Heart left ventricle (tissue), 16 donors: ENCODE measurements at regions not wholly inside any gene's neighbourhood (a gene's known extent, or its start where the extent isn't known, plus 50 kb on each side); places are given as distances from the start of the nearest gene placed in this dataset.

Experiments used
- ATAC-seq, 4 donors: fragments of 200-7000 bp; cut with Tn5 transposase; one replicate each; pipeline ENCODE4 v1.9.1; 2020 to 2022; ENCODE audit warnings: moderate library complexity in 4 of 4, mild to moderate bottlenecking in 3 of 4, moderate number of reproducible peaks in 1 of 4
- DNase-seq, 5 donors: peaks; one replicate each; pipeline ENCODE4 v3.0.0-alpha.2; 2020
- H3K27ac ChIP-seq, 12 donors: fragments of 200-600 bp; sonication (generic) in 4 of 12; one replicate each; pipeline versions ENCODE4 v1.5.0 to v1.8.0; 2016 to 2022; ENCODE audit warnings: mild to moderate bottlenecking in 2 of 12
- H3K27me3 ChIP-seq, 9 donors: fragments of 200-600 bp; sonication (generic) in 2 of 9; one replicate each; pipeline versions ENCODE4 v1.5.1 to v1.8.0; 2016 to 2022; ENCODE audit warnings: mild to moderate bottlenecking in 3 of 9
- H3K36me3 ChIP-seq, 9 donors: fragments of 200-600 bp; sonication (generic) in 2 of 9; one replicate each; pipeline versions ENCODE4 v1.5.0 to v1.8.0; 2018 to 2022; ENCODE audit warnings: mild to moderate bottlenecking in 2 of 9
- H3K4me1 ChIP-seq, 12 donors: fragments of 200-600 bp; sonication (generic) in 4 of 12; one replicate each; pipeline versions ENCODE4 v1.5.0 to v1.8.0; 2016 to 2022; ENCODE audit warnings: mild to moderate bottlenecking in 3 of 12
- H3K4me3 ChIP-seq, 12 donors: fragments of 200-600 bp; sonication (generic) in 4 of 12; one replicate each; pipeline versions ENCODE4 v1.5.0 to v1.8.0; 2017 to 2022; ENCODE audit warnings: mild to moderate bottlenecking in 9 of 12, moderate library complexity in 4 of 12
- H3K9me3 ChIP-seq, 12 donors: fragments of 200-600 bp; sonication (generic) in 4 of 12; one replicate each; pipeline versions ENCODE4 v1.5.0 to v1.8.0; 2016 to 2022; ENCODE audit warnings: mild to moderate bottlenecking in 1 of 12
- CTCF ChIP-seq, 12 donors: fragments of 200-600 bp; sonication (generic) in 4 of 12; IDR thresholded peaks; one replicate each; pipeline versions ENCODE4 v1.5.0 to v1.8.0; 2018 to 2022; ENCODE audit warnings: antibody characterized with exemption in 12 of 12, mild to moderate bottlenecking in 5 of 12
- POLR2A ChIP-seq, 2 donors: fragments of 450-650 bp; IDR thresholded peaks; one replicate each; pipeline ENCODE4 v1.6.1; 2017; ENCODE audit warnings: antibody characterized with exemption in 2 of 2, mild to moderate bottlenecking in 2 of 2, moderate library complexity in 2 of 2
- WGBS, 4 donors: extraction: QIAGEN DNeasy Blood & Tissue Kit in 2 of 4; methylation state at CpG; one replicate each; pipeline versions ENCODE4 v1.1.5 to v1.1.7; 2013 to 2018; 5-methylcytosine and 5-hydroxymethylcytosine counted together
- intact Hi-C, 10 donors: fragments of 100-400 bp; cut with DNase I; formaldehyde crosslinking; loops; one replicate each; pipeline versions ENCODE4 v1.11.1 to v1.14.2; 2022
- donor health status: ischemic (EF 13 %, LVEDD 7.1; RV severe dilation, severe dysfunction).
- donor health status: healthy with polysubstance abuse.
- donor health status: DM: no; HTN: yes; CAD: no.
- donor health status: DM: no; HTN: no; CAD: no.
- donor health status: ischemic (EF 25% LVEDD 6.9; RV normal size, moderate dysfunction).
- donor health status: ischemic (EF 25% LVEDD 5.7; RV mildly dilated, moderate dysfunction).
- donor health status: healthy.
- donor health status: DM: yes; HTN: yes; CAD: no.
- donor health status: ischemic (EF 35%, LVEDD 5.7; RV mildly dilated, moderate dysfunction).
- donor health status: nonischemic (EF 11% LVEDD 7.7; RV severe dilation, severe dysfunction).
- donor health status: DM: yes; HTN: yes; CAD: no.
- donor health status: PGD.
- donor health status: ischemic (EF 29% LVEDD 5.4; RV normal size, mild dysfunction).
- donor health status: nonischemic (EF 23%, LVEDD 6.1; RV moderate dilation, normal function).

DNA sequence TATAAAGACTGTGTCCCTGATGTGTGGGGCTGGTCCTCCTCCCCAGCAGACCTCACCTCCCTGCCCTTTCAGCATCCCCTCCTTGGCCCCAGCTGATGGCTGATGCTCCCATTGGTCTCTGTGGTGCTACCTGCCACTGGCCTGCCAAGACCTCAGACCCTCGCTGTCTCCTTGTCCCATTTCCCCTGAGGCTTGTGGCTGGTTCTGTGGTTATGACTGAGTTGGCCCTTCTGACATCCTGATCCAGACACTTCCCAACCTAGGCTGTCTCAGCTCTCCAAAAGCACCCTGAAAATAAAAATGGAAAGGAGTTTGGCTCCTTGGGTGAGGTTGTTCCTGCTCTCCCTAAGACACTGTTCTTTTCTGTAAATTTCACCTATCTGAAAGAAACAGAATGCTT is 214.2 kb downstream of the RPS24 start:
- 71 to 93% (median 73%) methylated on average over 1 of the region's 1 CpG for WGBS, 4 donors
- Histone ChIP-seq H3K4me1 (peaks cover 0 to 26% (median 0%) of the 10 kb centered on the region in 12 donors), H3K9me3 (peaks cover 0 to 6% (median 0%) of the 10 kb centered on the region in 12 donors), H3K36me3 (no peaks in the 10 kb centered on the region), H3K4me3 (no peak overlapping the region), H3K27ac (no peak overlapping the region), H3K27me3 (peaks cover 0 to 4% (median 0%) of the 10 kb centered on the region in 9 donors)
- TF ChIP-seq POLR2A (IDR thresholded peaks at IDR 0.05) (no peak), CTCF (IDR thresholded peaks at IDR 0.05) (no peak)
- ATAC-seq, result no peak
- intact Hi-C loops, result loop anchor here in 1 of 10 donors (5.0 kb wide), 1 partner anchor 474 kb away; no protein-coding TSS in a partner anchor
- DNase-seq, result no peak

DNA sequence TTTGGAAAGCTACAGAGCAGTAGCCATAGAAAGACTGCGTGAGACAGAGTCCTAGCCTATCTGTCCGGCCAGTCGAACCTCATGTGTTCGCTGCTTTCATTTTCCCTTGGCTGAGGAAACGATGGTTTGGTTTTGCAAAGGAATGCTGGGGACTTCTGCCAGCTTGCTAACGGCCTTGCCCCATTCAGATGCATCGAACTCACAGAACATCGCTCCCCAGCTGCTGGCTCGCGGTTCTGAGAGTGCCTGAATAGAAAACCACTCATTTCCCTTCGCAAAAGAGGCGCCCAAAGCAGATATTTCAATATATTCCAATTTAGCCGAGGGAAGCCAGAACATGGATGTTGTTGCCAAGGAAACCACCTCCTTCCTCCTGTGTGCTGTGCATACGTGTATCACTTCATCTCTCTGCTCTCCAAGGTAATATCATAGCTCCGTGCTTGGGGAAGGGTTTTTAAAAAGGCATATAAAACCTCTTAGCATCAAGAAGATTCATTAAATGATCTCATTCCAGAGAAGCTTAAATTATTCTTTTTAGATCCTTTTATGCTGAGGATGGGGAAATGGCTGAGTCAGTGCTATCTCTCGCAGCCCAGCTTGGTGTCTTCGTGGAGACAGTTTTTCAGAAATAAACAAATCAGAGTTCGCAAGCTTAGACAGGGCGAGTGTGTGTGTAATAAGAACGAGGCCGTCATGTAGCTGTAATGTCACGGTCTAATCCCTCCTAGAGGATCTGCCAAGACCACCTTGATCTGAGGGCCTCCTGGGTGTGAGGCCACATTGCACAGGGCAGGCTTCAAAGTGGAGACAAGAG is 215.2 kb downstream of the RPS24 start:
- Histone ChIP-seq H3K4me3 (no peak overlapping the region), H3K9me3 (peaks cover 0 to 6% (median 0%) of the 10 kb centered on the region in 12 donors), H3K27ac (peak overlapping the region in 1 of 12 donors; percentile 33), H3K4me1 (peaks cover 0 to 26% (median 0%) of the 10 kb centered on the region in 12 donors), H3K27me3 (peaks cover 0 to 4% (median 0%) of the 10 kb centered on the region in 9 donors), H3K36me3 (no peaks in the 10 kb centered on the region)
- DNase-seq, result no peak
- WGBS, 4 donors, result 68 to 73% (median 70%) methylated on average over 22 of the region's 22 CpGs
- TF ChIP-seq POLR2A (IDR thresholded peaks at IDR 0.05), result no peak
- no peak for TF ChIP-seq CTCF (IDR thresholded peaks at IDR 0.05)
- no peak for ATAC-seq
- intact Hi-C loops, result loop anchor here in 1 of 10 donors (5.0 kb wide), 1 partner anchor 473 kb away; no protein-coding TSS in a partner anchor

GRCh38 chr10:78249690-78250089 is 216.0 kb downstream of the RPS24 start:
- H3K36me3 ChIP-seq, result no peaks in the 10 kb centered on the region
- H3K4me1 ChIP-seq, result peaks cover 0 to 26% (median 0%) of the 10 kb centered on the region in 12 donors
- ATAC-seq, result no peak
- H3K4me3 ChIP-seq, result no peak overlapping the region
- TF ChIP-seq CTCF (IDR thresholded peaks at IDR 0.05) (no peak), POLR2A (IDR thresholded peaks at IDR 0.05) (no peak)
- H3K27me3 ChIP-seq, result peaks cover 0 to 4% (median 0%) of the 10 kb centered on the region in 9 donors
- H3K9me3 ChIP-seq, result peaks cover 0 to 6% (median 0%) of the 10 kb centered on the region in 12 donors
- DNase-seq, result no peak
- 81 to 89% (median 84%) methylated on average over 3 of the region's 3 CpGs for WGBS, 4 donors
- no peak overlapping the region for H3K27ac ChIP-seq
- intact Hi-C loops, result loop anchor here in 1 of 10 donors (5.0 kb wide), 1 partner anchor 473 kb away; no protein-coding TSS in a partner anchor

- Histone ChIP-seq H3K9me3 (peaks cover 0 to 6% (median 0%) of the 10 kb centered on the region in 12 donors), H3K27me3 (peaks cover 0 to 4% (median 0%) of the 10 kb centered on the region in 9 donors), H3K27ac (no peak overlapping the region), H3K36me3 (no peaks in the 10 kb centered on the region), H3K4me3 (no peak overlapping the region), H3K4me1 (peaks cover 0 to 27% (median 0%) of the 10 kb centered on the region in 12 donors)
- intact Hi-C loops, result no loop called here
- DNase-seq, result peak in 1 of 5 donors; percentile 26
- peak in 2 of 4 donors; percentile 58 to 59 for ATAC-seq
- 78 to 86% (median 85%) methylated on average over 8 of the region's 8 CpGs for WGBS, 4 donors
- TF ChIP-seq POLR2A (IDR thresholded peaks at IDR 0.05), result no peak
- TF ChIP-seq CTCF (IDR thresholded peaks at IDR 0.05), result no peak
These were observed 216.8 kb downstream of the RPS24 start for GRCh38 chr10:78250313-78251015.
